H4 (cell line): ENCODE measurements at regions not wholly inside any gene's neighbourhood (a gene's known extent, or its start where the extent isn't known, plus 50 kb on each side); places are given as distances from the start of the nearest gene placed in this dataset.

Source experiments
- DNase-seq: peaks from one replicate; pipeline ENCODE4 v3.0.0-alpha.2; 2015; ENCODE audit warnings: low spot score

- DNase-seq = no peak
Measured at GRCh38 chr7:3233301-3233700, 67.8 kb upstream of the SDK1 start.

GRCh38 chr7:3234051-3234450, 67.0 kb upstream of the SDK1 start:
- no peak for DNase-seq

GRCh38 chr7:3234851-3235250, 66.2 kb upstream of the SDK1 start:
- DNase-seq = no peak

GRCh38 chr7:3235322-3235721, 65.7 kb upstream of the SDK1 start:
- DNase-seq = no peak

- DNase-seq = no peak
Measured at GRCh38 chr7:3236268-3236667, 64.8 kb upstream of the SDK1 start.

GRCh38 chr7:3238525-3239210, 62.4 kb upstream of the SDK1 start:
- peak; percentile 38 for DNase-seq

- no peak for DNase-seq
Measured at GRCh38 chr7:3239291-3239691, 61.8 kb upstream of the SDK1 start.

GRCh38 chr7:3240826-3241430, 60.1 kb upstream of the SDK1 start:
- no peak for DNase-seq

- no peak for DNase-seq
Measured at GRCh38 chr7:3241686-3242258, 59.3 kb upstream of the SDK1 start.

- DNase-seq = no peak
Measured at GRCh38 chr7:3242398-3242972, 58.6 kb upstream of the SDK1 start.

- peak; percentile 44 for DNase-seq
Measured at GRCh38 chr7:3243256-3243655, 57.8 kb upstream of the SDK1 start.

GRCh38 chr7:3243680-3244079, 57.4 kb upstream of the SDK1 start:
- DNase-seq = no peak

GRCh38 chr7:3244241-3244814, 56.7 kb upstream of the SDK1 start:
- DNase-seq = peak; percentile 98

- DNase-seq = no peak
Measured at GRCh38 chr7:3245077-3245476, 56.0 kb upstream of the SDK1 start.

GRCh38 chr7:3245721-3246120, 55.3 kb upstream of the SDK1 start:
- no peak for DNase-seq

GRCh38 chr7:3246127-3246526, 54.9 kb upstream of the SDK1 start:
- no peak for DNase-seq

GRCh38 chr7:3246651-3247050, 54.4 kb upstream of the SDK1 start:
- no peak for DNase-seq

GRCh38 chr7:3250725-3251124, 50.3 kb upstream of the SDK1 start:
- DNase-seq = no peak
